ENCODE measurements at regions not wholly inside any gene's neighbourhood (a gene's known extent, or its start where the extent isn't known, plus 50 kb on each side); places are given as distances from the start of the nearest gene placed in this dataset.
A peak's percentile ranks its signal among the peaks of the same experiment; 100 is the strongest.

DNA sequence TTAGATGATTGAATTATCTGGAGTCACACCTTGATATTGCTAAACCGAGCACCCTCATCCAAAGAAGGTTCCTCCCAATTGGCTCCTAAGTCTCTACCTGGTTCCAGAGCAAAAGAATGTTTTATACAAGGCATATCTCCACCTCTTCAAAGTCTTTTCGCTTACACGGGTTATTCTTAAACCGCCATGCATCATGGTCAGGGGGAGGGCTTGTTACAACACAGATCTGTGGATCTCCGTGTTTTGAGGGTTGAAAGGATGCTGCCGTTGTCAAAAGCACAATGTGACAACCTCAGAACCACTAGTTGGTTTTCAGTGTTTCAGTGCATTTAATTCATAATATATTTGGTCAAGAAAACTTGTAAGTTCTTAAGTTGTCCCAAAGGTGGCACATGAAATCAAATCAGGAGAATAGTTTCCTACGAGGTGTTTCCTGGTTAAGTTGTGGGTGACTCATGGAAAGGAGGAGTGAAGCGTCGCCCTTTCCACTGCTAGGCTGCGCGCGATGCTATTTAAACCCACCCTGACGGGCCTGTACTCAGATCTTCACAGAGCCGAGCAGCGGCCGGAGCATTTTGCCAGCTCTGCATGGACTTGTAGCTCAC is 1531.6 kb upstream of the TPTE start (continued):
- TF ChIP-seq DMBX1 (CRISPR knock-in tag; IDR thresholded peaks at IDR 0.05; ENCODE audit: borderline replicate concordance) = no peak
- no peak for TF ChIP-seq ADNP (tag; IDR thresholded peaks at IDR 0.05)
- TF ChIP-seq GATA2 (CRISPR knock-in tag; IDR thresholded peaks at IDR 0.05) = no peak
- TF ChIP-seq DDX20 (tag; IDR thresholded peaks at IDR 0.05; ENCODE audit: low read depth) = no peak
- TF ChIP-seq THRA (IDR thresholded peaks at IDR 0.05) = no peak
- no peak for TF ChIP-seq POU5F1 (IDR thresholded peaks at IDR 0.05; ENCODE audit: borderline replicate concordance, low read depth, low read length, partially characterized antibody)
- TF ChIP-seq SMARCA4 (IDR thresholded peaks at IDR 0.05) = no peak
- TF ChIP-seq, protein P1, sequence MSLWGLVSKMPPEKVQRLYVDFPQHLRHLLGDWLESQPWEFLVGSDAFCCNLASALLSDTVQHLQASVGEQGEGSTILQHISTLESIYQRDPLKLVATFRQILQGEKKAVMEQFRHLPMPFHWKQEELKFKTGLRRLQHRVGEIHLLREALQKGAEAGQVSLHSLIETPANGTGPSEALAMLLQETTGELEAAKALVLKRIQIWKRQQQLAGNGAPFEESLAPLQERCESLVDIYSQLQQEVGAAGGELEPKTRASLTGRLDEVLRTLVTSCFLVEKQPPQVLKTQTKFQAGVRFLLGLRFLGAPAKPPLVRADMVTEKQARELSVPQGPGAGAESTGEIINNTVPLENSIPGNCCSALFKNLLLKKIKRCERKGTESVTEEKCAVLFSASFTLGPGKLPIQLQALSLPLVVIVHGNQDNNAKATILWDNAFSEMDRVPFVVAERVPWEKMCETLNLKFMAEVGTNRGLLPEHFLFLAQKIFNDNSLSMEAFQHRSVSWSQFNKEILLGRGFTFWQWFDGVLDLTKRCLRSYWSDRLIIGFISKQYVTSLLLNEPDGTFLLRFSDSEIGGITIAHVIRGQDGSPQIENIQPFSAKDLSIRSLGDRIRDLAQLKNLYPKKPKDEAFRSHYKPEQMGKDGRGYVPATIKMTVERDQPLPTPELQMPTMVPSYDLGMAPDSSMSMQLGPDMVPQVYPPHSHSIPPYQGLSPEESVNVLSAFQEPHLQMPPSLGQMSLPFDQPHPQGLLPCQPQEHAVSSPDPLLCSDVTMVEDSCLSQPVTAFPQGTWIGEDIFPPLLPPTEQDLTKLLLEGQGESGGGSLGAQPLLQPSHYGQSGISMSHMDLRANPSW (CRISPR knock-in tag; IDR thresholded peaks at IDR 0.05) = no peak
- no peak for TF ChIP-seq POLR2B (IDR thresholded peaks at IDR 0.05; ENCODE audit: low read depth, partially characterized antibody)
- TF ChIP-seq ZNF77 (CRISPR knock-in tag; IDR thresholded peaks at IDR 0.05) = peak; percentile 75; the same call in 1 of the 2 replicates
- TF ChIP-seq, protein P2, sequence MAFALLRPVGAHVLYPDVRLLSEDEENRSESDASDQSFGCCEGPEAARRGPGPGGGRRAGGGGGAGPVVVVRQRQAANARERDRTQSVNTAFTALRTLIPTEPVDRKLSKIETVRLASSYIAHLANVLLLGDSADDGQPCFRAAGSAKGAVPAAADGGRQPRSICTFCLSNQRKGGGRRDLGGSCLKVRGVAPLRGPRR (CRISPR knock-in tag; IDR thresholded peaks at IDR 0.05) = no peak
